K562 (cell line): ENCODE measurements at regions not wholly inside any gene's neighbourhood (a gene's known extent, or its start where the extent isn't known, plus 50 kb on each side); places are given as distances from the start of the nearest gene placed in this dataset.

Experiments
- ATAC-seq: fragments of 200-7000 bp; cut with Tn5 transposase; 3 replicates; pipeline ENCODE4 v1.9.1; 2020; ENCODE audit warnings: moderate library complexity
- BruUV-seq: library from RNA; stranded (reverse); fragments of 400-500 nt; replicated peaks from 2 replicates; lab custom pipeline; 2021; lab: Mats Ljungman, UMichigan
- CTCF ChIA-PET: fragments of 300-600 bp; formaldehyde crosslinking; extraction: SDS; loops from one replicate; lab custom pipeline; 2021; ENCODE audit warnings: low intra/inter-chr PET ratio; lab: Yijun Ruan, JAX
- POLR2A ChIA-PET: fragments of 300-600, 350-650 bp; sonication (Branson Sonifier 250); formaldehyde crosslinking; extraction: SDS; loops from one replicate; lab custom pipeline; 2021; ENCODE audit warnings: antibody characterized with exemption, inconsistent platforms; lab: Yijun Ruan, JAX
- DNase-seq, 4 experiments: peaks; one replicate each; pipeline versions ENCODE4 v3.0.0 to v3.0.0-alpha.2; 2011 to 2018; ENCODE audit warnings: low spot score in 3 of 4, mixed read lengths in 3 of 4; ENCODE audit errors: extremely low read depth in 1 of 4
- FAIRE-seq: peaks from 2 replicates; lab custom pipeline; 2011; peaks lifted over from hg19 to GRCh38; lab: Jason Lieb, UNC
- H2AFZ ChIP-seq: 2 replicates; pipeline ENCODE4 v1.6.0; 2011; ENCODE audit warnings: low read depth, low read length, control low read depth, inconsistent platforms
- H3K27ac ChIP-seq: fragments of 200-600 bp; 3 replicates; pipeline ENCODE4 v1.8.0; 2011; ENCODE audit warnings: low read depth, mild to moderate bottlenecking, control low read depth, inconsistent platforms, low read length, moderate library complexity, mixed read lengths; ENCODE audit errors: extremely low read depth
- H3K27me3 ChIP-seq, 2 experiments: fragments of 300-600 bp in 1 of 2; 2 replicates in 1 of 2; 3 replicates in 1 of 2; pipeline versions ENCODE4 v1.6.0 to v1.8.0; 2011; ENCODE audit warnings: inconsistent platforms in 2 of 2, low read length in 2 of 2, mild to moderate bottlenecking in 1 of 2, mixed read lengths in 1 of 2, moderate library complexity in 1 of 2; ENCODE audit not compliant: control insufficient read depth in 2 of 2, insufficient read depth in 2 of 2
- H3K36me3 ChIP-seq: fragments of 300-600 bp; 3 replicates; pipeline ENCODE4 v1.8.0; 2011; ENCODE audit warnings: mild to moderate bottlenecking, low read length, inconsistent platforms; ENCODE audit not compliant: control insufficient read depth, insufficient read depth
- H3K4me1 ChIP-seq, 2 experiments: fragments of 200-600 bp in 1 of 2; replicated peaks in 1 of 2; 2 replicates in 1 of 2; 3 replicates in 1 of 2; pipeline versions ENCODE4 v1.5.1 to v1.8.0; 2011; ENCODE audit warnings: inconsistent platforms in 2 of 2, low read length in 2 of 2, mild to moderate bottlenecking in 1 of 2, mixed read lengths in 1 of 2, moderate library complexity in 1 of 2; ENCODE audit not compliant: control insufficient read depth in 2 of 2, insufficient read depth in 2 of 2
- H3K4me2 ChIP-seq: 2 replicates; pipeline ENCODE4 v1.6.1; 2011; ENCODE audit warnings: low read length, control low read depth, inconsistent platforms, mixed read lengths; ENCODE audit not compliant: insufficient read depth
- H3K4me3 ChIP-seq: fragments of 200-600 bp; sonication (generic), shearing (Covaris generic); 2 replicates; pipeline ENCODE4 v1.5.1; 2016; ENCODE audit warnings: control low read depth, inconsistent platforms
- H3K79me2 ChIP-seq: fragments of 200-600 bp; 3 replicates; pipeline ENCODE4 v1.8.0; 2011; ENCODE audit warnings: low read length, inconsistent platforms; ENCODE audit not compliant: control insufficient read depth, insufficient read depth
- H3K9ac ChIP-seq, 2 experiments: 2 replicates each; pipeline versions ENCODE4 v1.6.0 to v1.6.1; 2011; ENCODE audit warnings: low read depth in 2 of 2, low read length in 2 of 2, control low read depth in 1 of 2, inconsistent platforms in 1 of 2, mild to moderate bottlenecking in 1 of 2, mixed read lengths in 1 of 2; ENCODE audit not compliant: insufficient read depth in 1 of 2
- H3K9me1 ChIP-seq: one replicate; pipeline ENCODE4 v1.6.0; 2011; ENCODE audit warnings: inconsistent platforms, mild to moderate bottlenecking, low read length, moderate library complexity; ENCODE audit not compliant: control insufficient read depth, insufficient read depth
- H3K9me3 ChIP-seq: replicated peaks from 2 replicates; pipeline ENCODE4 v1.5.1; 2011; ENCODE audit warnings: low read depth, low read length, inconsistent platforms; ENCODE audit not compliant: control insufficient read depth, insufficient read depth
- H4K20me1 ChIP-seq: replicated peaks from 2 replicates; pipeline ENCODE4 v1.6.1; 2011; ENCODE audit warnings: low read length, inconsistent platforms, mixed read lengths; ENCODE audit not compliant: control insufficient read depth, insufficient read depth
- ELF4 ChIP-seq: fragments of 450-650 bp; formaldehyde crosslinking; IDR thresholded peaks from 2 replicates; pipeline ENCODE4 v1.4.0; 2022; ENCODE audit warnings: missing genetic modification characterization
- FOXM1 ChIP-seq, 2 experiments: fragments of 450-650 bp in 1 of 2; sonication (generic) in 1 of 2; formaldehyde crosslinking in 1 of 2; IDR thresholded peaks; 2 replicates each; pipeline versions ENCODE4 v1.6.1 to v1.9.0; 2017 to 2022; ENCODE audit warnings: low read depth in 2 of 2, mild to moderate bottlenecking in 2 of 2, missing genetic modification reagents in 1 of 2, moderate library complexity in 1 of 2
- MEIS2 ChIP-seq: fragments of 450-650 bp; IDR thresholded peaks from 2 replicates; pipeline ENCODE4 v1.6.1; 2014; ENCODE audit warnings: mild to moderate bottlenecking; ENCODE audit not compliant: partially characterized antibody
- NFIX ChIP-seq: fragments of 250-450 bp; sonication (Bioruptor Pico); IDR thresholded peaks from 2 replicates; pipeline ENCODE4 v1.4.0; 2020; ENCODE audit warnings: low read depth, mild to moderate bottlenecking, moderate library complexity
- NUFIP1 ChIP-seq: fragments of 450-650 bp; IDR thresholded peaks from 2 replicates; pipeline ENCODE4 v1.6.1; 2018; ENCODE audit not compliant: partially characterized antibody
- PTRF ChIP-seq: fragments of 450-650 bp; IDR thresholded peaks from 2 replicates; pipeline ENCODE4 v1.6.1; 2016; ENCODE audit warnings: mild to moderate bottlenecking, missing genetic modification characterization, missing compliant biosample characterization
- SNRNP70 ChIP-seq: fragments of 200-400 bp; formaldehyde crosslinking; optimal IDR thresholded peaks from 2 replicates; pipeline ENCODE3; 2017; ENCODE audit warnings: low read depth, low read length
- TARDBP ChIP-seq: fragments of 450-650 bp; IDR thresholded peaks from 2 replicates; pipeline ENCODE4 v1.6.1; 2016
- TCF7 ChIP-seq: sonication (generic); IDR thresholded peaks from 2 replicates; pipeline ENCODE4 v1.6.1; 2016; ENCODE audit warnings: antibody characterized with exemption, borderline replicate concordance
- YBX1 ChIP-seq: fragments of 450-650 bp; IDR thresholded peaks from 2 replicates; pipeline ENCODE4 v1.7.1; 2016; ENCODE audit warnings: mild to moderate bottlenecking
- YY1 ChIP-seq, 3 experiments: IDR thresholded peaks; 2 replicates each; pipeline ENCODE4 v1.6.1; 2011; ENCODE audit warnings: low read length in 2 of 3, mild to moderate bottlenecking in 2 of 3, moderate library complexity in 2 of 3, borderline replicate concordance in 1 of 3, control low read depth in 1 of 3, low read depth in 1 of 3; ENCODE audit not compliant: insufficient read depth in 3 of 3, insufficient replicate concordance in 2 of 3, control insufficient read depth in 1 of 3, insufficient read length in 1 of 3; ENCODE audit errors: extremely low read depth in 1 of 3
- ZNF121 ChIP-seq: sonication (generic); formaldehyde crosslinking; conservative IDR thresholded peaks from 2 replicates; pipeline ENCODE4 v1.8.0; 2022; ENCODE audit warnings: missing genetic modification reagents
- ZNF668 ChIP-seq: fragments of 250-450 bp; sonication (Bioruptor Pico); IDR thresholded peaks from 2 replicates; pipeline ENCODE4 v1.8.0; 2022; ENCODE audit warnings: mild to moderate bottlenecking, inconsistent platforms
- ZNF77 ChIP-seq: fragments of 250-450 bp; sonication (Bioruptor Pico); IDR thresholded peaks from 2 replicates; pipeline ENCODE4 v1.5.0; 2020
- WGBS: fragments of 100-300 bp; shearing (Covaris generic); methylation state at CpG from one replicate; pipeline ENCODE4 v1.1.6; 2016; ENCODE audit warnings: low coverage, mixed read lengths; ENCODE audit not compliant: insufficient coverage; ENCODE audit errors: missing lambda C conversion rate; 5-methylcytosine and 5-hydroxymethylcytosine counted together
- in situ Hi-C: fragments of 300-500 bp; cut with MboI; formaldehyde crosslinking; loops from 4 replicates; pipeline ENCODE4 v1.15.0; 2018; ENCODE audit warnings: inconsistent platforms, mixed read lengths
- intact Hi-C: fragments of 100-400 bp; cut with micrococcal nuclease; formaldehyde crosslinking; loops from 2 replicates; pipeline ENCODE4 v1.14.2; 2022
- TF ChIP-seq, protein P1 (sequence below): fragments of 450-650 bp; formaldehyde crosslinking; IDR thresholded peaks from 2 replicates; pipeline ENCODE4 v1.4.0; 2020; ENCODE audit warnings: mild to moderate bottlenecking
- TF ChIP-seq, protein P2 (sequence below): fragments of 450-650 bp; IDR thresholded peaks from 2 replicates; pipeline ENCODE4 v1.6.1; 2016; ENCODE audit warnings: borderline replicate concordance

DNA sequence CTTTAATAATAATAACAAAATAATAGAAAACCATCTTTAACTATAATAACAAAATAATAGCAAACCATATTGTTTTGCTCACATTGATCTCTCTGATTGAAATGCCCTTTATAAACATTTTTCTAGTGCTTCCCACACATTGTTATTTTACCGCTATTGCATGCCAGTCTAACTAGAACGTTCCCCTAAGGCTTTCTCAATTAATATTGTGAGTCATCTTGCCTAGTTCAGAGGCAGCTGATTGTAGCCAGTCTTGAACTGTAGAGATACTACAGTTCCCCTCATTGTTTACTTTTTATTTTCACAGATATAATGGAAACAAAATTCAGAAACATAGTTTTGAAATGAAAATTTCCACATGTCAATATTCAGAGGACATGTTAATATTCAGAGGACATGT is 192.3 kb upstream of the ADGRL4 start:
- H4K20me1 ChIP-seq = no peaks in the 10 kb centered on the region
- ATAC-seq (no peak), DNase-seq (no peak), FAIRE-seq (no peak)
- no peak overlapping the region for H3K4me3 ChIP-seq
- 5% methylated on average over 2 of the region's 2 CpGs for WGBS
- no peaks in the 10 kb centered on the region for H3K9me3 ChIP-seq
- no peaks in the 10 kb centered on the region for H3K27me3 ChIP-seq
- H3K4me1 ChIP-seq = no peaks in the 10 kb centered on the region
- H2AFZ ChIP-seq = no peak overlapping the region
- CTCF ChIA-PET = no interaction called here
- no peak overlapping the region for H3K27ac ChIP-seq
- intact Hi-C loops = no loop called here
- no TSS peak for BruUV-seq
- POLR2A ChIA-PET = no interaction called here
- no peaks in the 10 kb centered on the region for H3K79me2 ChIP-seq
- H3K4me2 ChIP-seq = no peak overlapping the region
- H3K9me1 ChIP-seq = no peaks in the 10 kb centered on the region
- in situ Hi-C loops = no loop called here
- H3K9ac ChIP-seq = no peak overlapping the region
- TF ChIP-seq ZNF77 (no peak), TCF7 (no peak)
- TF ChIP-seq, protein P1, sequence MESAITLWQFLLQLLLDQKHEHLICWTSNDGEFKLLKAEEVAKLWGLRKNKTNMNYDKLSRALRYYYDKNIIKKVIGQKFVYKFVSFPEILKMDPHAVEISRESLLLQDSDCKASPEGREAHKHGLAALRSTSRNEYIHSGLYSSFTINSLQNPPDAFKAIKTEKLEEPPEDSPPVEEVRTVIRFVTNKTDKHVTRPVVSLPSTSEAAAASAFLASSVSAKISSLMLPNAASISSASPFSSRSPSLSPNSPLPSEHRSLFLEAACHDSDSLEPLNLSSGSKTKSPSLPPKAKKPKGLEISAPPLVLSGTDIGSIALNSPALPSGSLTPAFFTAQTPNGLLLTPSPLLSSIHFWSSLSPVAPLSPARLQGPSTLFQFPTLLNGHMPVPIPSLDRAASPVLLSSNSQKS = no peak
- H3K36me3 ChIP-seq = no peaks in the 10 kb centered on the region

DNA sequence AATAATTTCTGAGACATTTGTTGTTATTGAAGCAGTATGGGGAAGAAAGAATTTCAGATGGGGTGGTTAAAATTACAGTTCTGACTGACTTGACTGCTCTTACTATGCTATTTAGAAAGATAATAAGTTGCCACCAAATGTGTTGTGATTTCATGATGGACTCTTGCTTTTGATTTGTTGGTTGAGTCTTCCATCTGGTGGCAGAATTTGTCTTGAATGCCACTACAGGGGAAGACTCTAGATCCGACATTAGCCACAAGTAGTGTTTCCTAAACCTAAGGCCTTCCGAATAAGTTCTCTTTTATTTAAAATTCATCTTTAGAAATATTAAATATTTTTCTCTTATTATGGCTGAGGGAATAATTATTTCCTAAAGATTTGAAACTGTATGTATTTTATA is 190.9 kb upstream of the ADGRL4 start:
- no TSS peak for BruUV-seq
- Histone ChIP-seq H3K9me3 (no peaks in the 10 kb centered on the region), H3K27me3 (no peaks in the 10 kb centered on the region), H3K4me3 (no peak overlapping the region), H3K27ac (no peak overlapping the region), H4K20me1 (no peaks in the 10 kb centered on the region), H3K9me1 (no peaks in the 10 kb centered on the region), H2AFZ (no peak overlapping the region), H3K4me2 (no peak overlapping the region), H3K9ac (no peak overlapping the region), H3K36me3 (no peaks in the 10 kb centered on the region), H3K79me2 (no peaks in the 10 kb centered on the region), H3K4me1 (no peaks in the 10 kb centered on the region)
- WGBS = 4% methylated on average over 2 of the region's 2 CpGs
- no peak for DNase-seq
- intact Hi-C loops = no loop called here
- no peak for FAIRE-seq
- ChIA-PET POLR2A (no interaction called here), CTCF (no interaction called here)
- in situ Hi-C loops = no loop called here
- ATAC-seq = no peak
- no peak for TF ChIP-seq ZNF668 (CRISPR knock-in tag)
- no peak for TF ChIP-seq YBX1
- no peak for TF ChIP-seq PTRF (tag)
- TF ChIP-seq FOXM1 (IDR thresholded peaks at IDR 0.05; ENCODE audit: low read depth) = no peak
- TF ChIP-seq FOXM1 (CRISPR knock-in tag; IDR thresholded peaks at IDR 0.05; ENCODE audit: low read depth) = no peak
- TF ChIP-seq TARDBP = no peak
- TF ChIP-seq ZNF121 (CRISPR knock-in tag) = no peak
- TF ChIP-seq ELF4 = no peak
- TF ChIP-seq MEIS2 = no peak
- TF ChIP-seq YY1 (IDR thresholded peaks at IDR 0.05; ENCODE audit: borderline replicate concordance in 1 of 3, control insufficient read depth in 1 of 3, extremely low read depth in 1 of 3, insufficient read depth in 3 of 3, insufficient read length in 1 of 3, insufficient replicate concordance in 2 of 3, low read depth in 1 of 3, low read length in 2 of 3) = no peak
- no peak for TF ChIP-seq SNRNP70
- no peak for TF ChIP-seq NFIX (CRISPR knock-in tag)
- TF ChIP-seq NUFIP1 = no peak
- TF ChIP-seq, protein P2, sequence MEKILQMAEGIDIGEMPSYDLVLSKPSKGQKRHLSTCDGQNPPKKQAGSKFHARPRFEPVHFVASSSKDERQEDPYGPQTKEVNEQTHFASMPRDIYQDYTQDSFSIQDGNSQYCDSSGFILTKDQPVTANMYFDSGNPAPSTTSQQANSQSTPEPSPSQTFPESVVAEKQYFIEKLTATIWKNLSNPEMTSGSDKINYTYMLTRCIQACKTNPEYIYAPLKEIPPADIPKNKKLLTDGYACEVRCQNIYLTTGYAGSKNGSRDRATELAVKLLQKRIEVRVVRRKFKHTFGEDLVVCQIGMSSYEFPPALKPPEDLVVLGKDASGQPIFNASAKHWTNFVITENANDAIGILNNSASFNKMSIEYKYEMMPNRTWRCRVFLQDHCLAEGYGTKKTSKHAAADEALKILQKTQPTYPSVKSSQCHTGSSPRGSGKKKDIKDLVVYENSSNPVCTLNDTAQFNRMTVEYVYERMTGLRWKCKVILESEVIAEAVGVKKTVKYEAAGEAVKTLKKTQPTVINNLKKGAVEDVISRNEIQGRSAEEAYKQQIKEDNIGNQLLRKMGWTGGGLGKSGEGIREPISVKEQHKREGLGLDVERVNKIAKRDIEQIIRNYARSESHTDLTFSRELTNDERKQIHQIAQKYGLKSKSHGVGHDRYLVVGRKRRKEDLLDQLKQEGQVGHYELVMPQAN = no peak
